CD4-positive, alpha-beta T cell treated with Interferon alpha-2 for 1 hour (primary cell): ENCODE measurements at regions not wholly inside any gene's neighbourhood (a gene's known extent, or its start where the extent isn't known, plus 50 kb on each side); places are given as distances from the start of the nearest gene placed in this dataset.
"Not testable (repeated sequence)": the region's sequence is repeated elsewhere in the genome, so short reads cannot be mapped to it uniquely, and the experiment has no call there.

Experiments used
- DNase-seq, 2 donors: peaks; one replicate each; pipeline ENCODE4 v3.0.0-alpha.2; 2020 to 2022

- not testable (repeated sequence) for DNase-seq
Observed at GRCh38 chr20:29883514-29884219, 1373.8 kb upstream of the DEFB115 start.

- not testable (repeated sequence) for DNase-seq
Observed at GRCh38 chr20:29884322-29884721, 1373.1 kb upstream of the DEFB115 start.

- DNase-seq = not testable (repeated sequence)
Observed at GRCh38 chr20:29885282-29886185, 1371.9 kb upstream of the DEFB115 start.

DNA sequence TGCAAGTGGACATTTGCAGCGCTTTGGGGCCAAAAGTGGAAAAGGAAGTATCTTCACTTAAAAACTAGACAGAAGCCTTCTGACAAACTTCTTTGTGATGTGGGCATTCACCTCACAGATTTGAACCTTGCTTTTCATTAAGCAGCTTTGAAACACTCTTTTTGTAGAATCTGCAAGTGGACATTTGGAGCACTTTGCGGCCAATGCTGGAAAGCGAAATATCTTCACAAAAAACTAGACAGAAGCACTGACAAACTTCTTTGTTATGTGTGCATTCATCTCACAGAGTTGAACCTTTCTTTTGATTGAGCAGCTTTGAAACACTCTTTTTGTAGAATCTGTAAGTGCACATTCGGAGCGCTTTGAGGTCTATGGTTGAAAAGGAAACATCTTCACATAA, 1365.9 kb upstream of the DEFB115 start:
- not testable (repeated sequence) for DNase-seq
